Ovary (tissue), 3 donors: ENCODE measurements at regions not wholly inside any gene's neighbourhood (a gene's known extent, or its start where the extent isn't known, plus 50 kb on each side); places are given as distances from the start of the nearest gene placed in this dataset.

Experiments
- CTCF ChIP-seq, 3 donors: fragments of 450-650 bp in 2 of 3; fragments of 200-600 bp in 1 of 3; IDR thresholded peaks; one replicate each; pipeline versions ENCODE4 v1.5.1 to v1.8.0; 2016 to 2022; ENCODE audit warnings: antibody characterized with exemption in 3 of 3, mild to moderate bottlenecking in 1 of 3
- EP300 ChIP-seq: sonication (generic); formaldehyde crosslinking; IDR thresholded peaks from one replicate; pipeline ENCODE4 v1.6.1; 2017; ENCODE audit warnings: antibody characterized with exemption
- POLR2A ChIP-seq: fragments of 450-650 bp; IDR thresholded peaks from one replicate; pipeline ENCODE4 v1.6.1; 2017; ENCODE audit warnings: antibody characterized with exemption, mild to moderate bottlenecking, moderate library complexity
- donor health status: DM: no; HTN: no; CAD: no.

GRCh38 chrX:150165776-150166610 is 197.1 kb upstream of the MAMLD1 start:
- TF ChIP-seq CTCF (IDR thresholded peaks at IDR 0.05) (no peak), POLR2A (no peak), EP300 (no peak)
